ENCODE measurements at regions not wholly inside any gene's neighbourhood (a gene's known extent, or its start where the extent isn't known, plus 50 kb on each side); places are given as distances from the start of the nearest gene placed in this dataset.

DNA sequence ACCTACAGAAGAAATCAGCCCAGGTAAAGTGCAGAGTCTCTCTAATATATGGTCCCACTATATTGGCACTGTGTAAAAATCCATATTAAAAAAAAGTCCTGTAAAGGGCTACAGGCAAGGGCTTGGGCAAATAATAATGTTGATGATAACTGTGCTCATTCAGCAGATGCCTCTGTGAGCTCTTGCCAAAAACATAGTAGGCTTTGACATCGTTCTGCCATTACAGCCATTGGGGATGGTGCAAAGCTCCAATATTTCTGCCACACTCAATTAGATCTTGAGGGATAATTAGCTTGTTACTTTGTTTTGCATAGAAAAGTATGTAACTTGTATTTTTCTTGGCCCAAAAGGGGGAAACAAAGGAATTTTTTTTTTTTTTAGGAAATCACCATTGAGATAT lies 645.5 kb upstream of the FAM241A start:
- DNase-seq (ENCODE audit: low spot score): no peak

DNA sequence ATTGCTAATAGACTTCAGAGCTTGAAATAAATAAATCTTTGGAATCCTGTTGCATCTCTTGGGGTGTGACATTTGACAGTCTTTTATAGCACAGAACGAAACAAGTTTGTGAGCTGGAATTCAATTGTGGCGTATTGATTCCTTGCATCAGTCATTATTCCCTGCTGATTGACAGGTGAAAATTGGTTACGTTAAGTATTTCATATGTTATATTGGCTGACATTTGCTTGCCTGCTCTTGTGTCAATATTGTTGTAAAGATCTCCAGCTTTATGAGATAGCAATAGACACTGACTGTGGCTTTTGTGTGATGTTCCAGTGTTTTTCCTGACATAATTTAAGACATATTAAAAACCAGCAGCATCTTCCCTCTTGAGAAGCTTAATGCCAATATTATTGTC lies 644.4 kb upstream of the FAM241A start:
- DNase-seq (ENCODE audit: low spot score): no peak

DNA sequence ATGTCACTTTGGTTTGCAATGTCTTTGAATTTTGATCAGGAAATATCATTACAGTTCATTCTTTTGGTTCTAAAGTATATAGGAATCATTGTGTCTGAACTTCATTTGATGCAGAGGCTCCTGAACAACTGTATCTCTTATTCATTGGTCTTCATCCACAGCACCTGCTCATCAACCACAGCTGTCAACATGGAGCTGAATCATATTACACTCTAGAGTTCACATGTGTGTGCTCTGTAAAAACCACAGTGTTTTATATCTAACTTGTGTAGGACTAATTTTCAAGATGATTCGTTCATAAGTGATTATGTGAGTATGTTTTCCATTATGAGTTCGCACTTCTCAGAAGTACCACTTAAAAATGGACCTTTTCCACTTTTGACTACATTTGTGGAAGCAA lies 643.3 kb upstream of the FAM241A start:
- DNase-seq (ENCODE audit: low spot score): no peak

- DNase-seq (ENCODE audit: low spot score): no peak
Measured at GRCh38 chr4:111502626-111503025, 642.6 kb upstream of the FAM241A start.

- peak; percentile 25 for DNase-seq (ENCODE audit: low spot score)
Measured at GRCh38 chr4:111506706-111507105, 638.5 kb upstream of the FAM241A start.

DNA sequence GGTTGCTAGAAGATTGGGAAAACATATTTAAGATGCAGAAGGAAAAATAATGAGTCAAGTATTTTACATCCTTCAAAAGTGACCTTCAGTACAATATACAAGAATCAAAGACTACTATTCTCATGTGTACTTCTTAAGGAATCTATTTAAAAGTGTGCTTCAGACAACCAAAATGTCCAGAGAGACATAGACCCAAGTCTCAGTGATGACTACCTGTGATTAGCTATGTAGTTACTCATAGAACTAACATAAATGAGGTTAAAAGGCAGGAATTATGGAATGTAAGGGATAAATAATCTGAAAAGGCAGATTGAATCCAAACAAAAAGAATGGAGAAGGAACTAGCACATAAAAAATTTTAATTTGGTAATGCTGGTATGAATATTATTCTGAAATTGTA lies 634.7 kb upstream of the FAM241A start:
- DNase-seq (ENCODE audit: low spot score): no peak

- DNase-seq (ENCODE audit: low spot score): peak; percentile 87
Measured at GRCh38 chr4:111512081-111512783, 633.0 kb upstream of the FAM241A start.

- no peak for DNase-seq (ENCODE audit: low spot score)
Measured at GRCh38 chr4:111519683-111520082, 625.6 kb upstream of the FAM241A start.

DNA sequence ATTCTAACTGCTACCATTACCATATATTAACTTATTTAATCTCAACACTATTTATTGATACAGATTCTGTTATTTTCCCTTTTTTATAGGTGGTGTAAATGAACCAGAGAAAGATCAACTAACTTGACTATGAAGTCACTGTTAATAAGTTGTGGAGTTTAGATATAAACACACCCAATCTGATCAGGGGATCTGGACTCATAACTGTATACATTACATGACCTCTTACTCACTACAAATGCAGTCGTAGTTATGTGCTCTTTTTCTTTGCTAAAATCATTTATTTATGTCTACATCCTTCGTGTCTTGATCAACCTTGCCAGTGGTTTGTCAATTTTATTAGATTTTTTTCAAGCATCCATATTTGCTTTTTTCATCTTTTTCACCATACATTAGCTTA lies 614.8 kb upstream of the FAM241A start:
- no peak for DNase-seq (ENCODE audit: low spot score)

- DNase-seq (ENCODE audit: low spot score): no peak
Measured at GRCh38 chr4:111535792-111536191, 609.5 kb upstream of the FAM241A start.

GRCh38 chr4:111537165-111537564 lies 608.1 kb upstream of the FAM241A start:
- DNase-seq (ENCODE audit: low spot score): no peak

DNA sequence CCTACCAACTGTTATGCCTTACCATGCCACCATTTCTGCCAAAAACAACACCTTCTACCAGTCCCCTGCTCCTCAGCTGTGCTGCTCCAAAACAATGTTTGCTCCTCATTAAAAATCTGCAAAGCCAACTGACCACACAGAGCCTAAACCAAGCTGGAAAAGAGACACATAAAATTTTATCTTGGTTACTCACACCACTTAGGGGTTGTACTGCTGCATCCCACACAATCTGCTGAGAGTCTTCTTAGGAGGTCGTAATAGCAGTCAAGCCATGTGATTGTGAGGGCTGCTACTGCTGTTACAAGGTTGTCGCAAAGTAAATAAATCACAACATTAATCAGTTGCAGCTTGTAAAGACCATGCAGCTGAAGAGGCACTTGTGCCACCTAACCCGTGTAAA lies 607.4 kb upstream of the FAM241A start:
- DNase-seq (ENCODE audit: low spot score): no peak

DNA sequence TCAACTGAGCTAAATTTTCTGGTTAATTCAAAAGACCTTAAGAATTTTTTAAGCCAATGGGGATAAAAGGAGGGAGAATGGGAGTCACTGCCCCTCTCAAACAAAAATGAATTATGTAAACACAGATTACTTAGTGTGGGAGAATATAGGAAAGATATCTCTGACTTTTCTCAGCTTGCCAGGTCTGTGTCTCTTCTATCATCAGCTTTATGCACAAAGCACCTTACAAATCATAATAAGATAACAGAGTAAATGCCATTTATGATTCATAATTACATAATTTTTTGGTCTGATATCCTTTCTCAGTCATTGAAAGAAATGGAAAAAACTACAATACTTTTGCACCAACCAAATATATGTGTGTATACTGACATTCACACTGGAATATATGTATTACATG lies 604.6 kb upstream of the FAM241A start:
- no peak for DNase-seq (ENCODE audit: low spot score)

GRCh38 chr4:111542056-111542455 lies 603.2 kb upstream of the FAM241A start:
- DNase-seq (ENCODE audit: low spot score): no peak

DNA sequence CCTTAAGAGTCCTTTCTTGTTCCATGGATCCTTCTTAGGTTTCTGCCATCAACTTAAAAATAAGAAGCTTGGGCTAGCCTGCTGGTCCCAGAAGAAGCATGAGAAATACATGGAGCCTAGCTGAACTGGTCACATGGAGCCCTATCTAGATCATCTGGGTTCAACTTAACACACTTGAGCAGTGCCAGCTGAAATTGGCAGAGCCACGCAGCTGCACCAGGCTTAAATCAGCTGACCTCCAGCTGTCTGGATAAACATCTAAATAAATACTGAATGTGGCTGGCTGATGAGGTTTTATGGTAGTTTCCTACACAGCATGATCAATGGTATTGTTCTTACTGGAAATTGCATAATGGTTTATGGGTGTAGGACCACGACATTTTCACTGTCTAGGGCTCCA lies 598.4 kb upstream of the FAM241A start:
- no peak for DNase-seq (ENCODE audit: low spot score)

DNA sequence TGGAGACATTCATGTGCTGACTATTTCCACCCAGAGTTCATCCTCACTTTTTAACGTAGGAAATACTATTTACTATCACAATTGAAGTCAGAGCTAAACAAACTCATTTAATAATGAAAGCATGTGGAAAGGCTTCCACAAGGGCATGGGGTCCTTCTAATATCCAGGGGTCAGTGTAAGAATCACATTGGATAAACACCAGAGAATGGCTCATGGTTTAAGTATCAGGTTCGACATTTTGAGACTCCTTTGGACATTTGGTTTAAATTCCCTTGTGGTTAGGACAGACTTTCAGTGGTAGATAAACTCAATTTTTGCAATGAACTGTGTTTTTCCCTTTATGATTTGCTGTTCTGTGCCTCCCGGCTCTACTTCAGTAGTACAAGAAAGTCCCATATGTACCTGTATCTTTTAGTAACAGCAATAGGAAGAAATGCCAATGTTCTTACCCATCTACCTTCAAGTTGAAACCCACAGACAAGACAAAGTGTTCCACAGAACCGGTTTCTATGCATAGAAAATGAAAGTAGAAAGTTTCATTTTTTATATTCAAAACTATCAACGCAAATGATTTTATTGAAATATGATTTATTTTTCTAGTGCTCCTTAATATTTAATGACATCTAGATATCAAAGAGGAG lies 589.0 kb upstream of the FAM241A start:
- DNase-seq (ENCODE audit: low spot score): no peak

GRCh38 chr4:111556851-111557250 lies 588.4 kb upstream of the FAM241A start:
- no peak for DNase-seq (ENCODE audit: low spot score)

GRCh38 chr4:111562826-111563225 lies 582.4 kb upstream of the FAM241A start:
- no peak for DNase-seq (ENCODE audit: low spot score)

GRCh38 chr4:111572470-111572869 lies 572.8 kb upstream of the FAM241A start:
- DNase-seq (ENCODE audit: low spot score): no peak

DNA sequence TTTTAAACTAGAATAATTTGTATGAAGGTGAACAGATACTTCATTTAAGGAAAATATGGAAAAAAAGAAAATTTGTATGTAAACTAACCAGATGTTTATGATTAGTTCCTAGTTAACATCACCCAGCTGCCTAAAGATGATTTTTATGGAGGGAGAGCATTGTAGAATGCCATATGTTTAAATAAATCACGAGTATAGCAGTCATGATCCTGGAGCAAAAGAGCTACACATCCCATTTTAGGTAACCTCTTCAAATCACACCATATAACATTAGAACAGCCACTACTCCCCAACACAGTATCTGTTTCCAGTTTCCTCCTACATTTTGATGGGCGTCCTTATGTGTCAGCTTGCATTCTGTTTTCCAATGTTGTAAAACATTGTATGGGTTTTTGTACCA lies 571.9 kb upstream of the FAM241A start:
- DNase-seq (ENCODE audit: low spot score): no peak

GRCh38 chr4:111579767-111580166 lies 565.5 kb upstream of the FAM241A start:
- DNase-seq (ENCODE audit: low spot score): no peak

DNA sequence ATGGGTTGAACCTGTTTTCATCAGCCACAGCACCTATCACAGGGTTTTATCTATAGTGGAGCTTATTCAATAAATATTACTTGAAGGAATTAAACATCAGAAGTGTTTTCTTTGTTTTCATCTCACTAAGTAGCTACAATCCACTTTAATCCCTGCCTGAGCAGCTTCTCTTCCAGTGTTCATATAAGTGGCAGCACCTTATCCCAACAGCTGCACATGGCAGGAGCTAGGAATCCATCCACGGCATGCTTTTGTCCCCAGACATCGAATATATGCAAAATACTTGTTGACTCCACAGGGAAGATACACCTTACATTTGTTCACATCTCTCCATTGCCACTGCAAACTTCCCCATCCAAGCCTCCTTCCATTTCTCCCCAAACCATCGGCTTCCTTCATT lies 549.8 kb upstream of the FAM241A start:
- no peak for DNase-seq (ENCODE audit: low spot score)

DNA sequence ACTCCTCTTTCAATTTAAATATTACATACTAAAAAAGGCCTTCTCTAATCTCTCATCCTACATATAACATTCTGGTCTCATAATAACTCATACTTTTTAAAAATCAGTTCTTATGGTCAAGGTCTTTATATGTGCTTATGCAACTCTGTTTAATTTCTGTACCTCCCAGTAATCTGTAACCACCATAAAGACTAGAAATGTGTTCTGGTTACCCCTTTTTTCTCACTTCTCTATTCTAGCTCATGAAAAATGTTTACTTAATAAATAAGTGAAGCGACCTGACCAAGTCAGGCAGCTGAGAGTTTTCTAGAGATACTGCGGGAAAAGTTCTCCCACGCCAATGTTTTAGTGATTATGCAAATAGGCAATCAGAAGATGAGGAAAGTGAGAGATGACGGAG lies 548.8 kb upstream of the FAM241A start:
- DNase-seq (ENCODE audit: low spot score): no peak

DNA sequence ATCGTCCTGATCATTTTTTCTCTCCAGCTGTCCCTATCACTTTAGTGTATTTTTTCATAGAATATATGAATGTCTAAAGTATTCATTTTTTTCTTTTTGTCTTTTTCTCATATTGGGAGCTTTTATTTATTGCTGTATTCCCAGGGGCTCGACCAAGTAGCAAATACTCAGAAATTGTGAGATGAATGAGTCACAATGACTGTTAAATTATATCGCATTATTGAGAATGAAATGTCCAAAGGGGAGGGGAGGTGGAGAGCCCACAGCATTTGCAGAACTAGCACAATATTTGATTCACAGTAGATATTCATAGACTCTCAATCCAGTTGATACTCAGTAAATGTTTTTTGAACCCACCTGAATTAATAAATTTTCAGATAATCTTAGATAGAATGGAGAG lies 543.6 kb upstream of the FAM241A start:
- DNase-seq (ENCODE audit: low spot score): no peak

All from RKO (cell line).